Body of pancreas (tissue), 4 donors: ENCODE measurements at regions not wholly inside any gene's neighbourhood (a gene's known extent, or its start where the extent isn't known, plus 50 kb on each side); places are given as distances from the start of the nearest gene placed in this dataset.

ENCODE experiments used
- ATAC-seq: fragments of 150-250 bp; one replicate; pipeline ENCODE4 v1.9.1; 2016
- DNase-seq, 4 donors: peaks; one replicate each; pipeline ENCODE4 v3.0.0-alpha.2; 2019
- H3K27ac ChIP-seq, 4 donors: fragments of 200-600 bp; sonication (generic); 1 replicate in 3 of 4; 2 replicates in 1 of 4; pipeline versions ENCODE4 v1.5.1 to v1.6.1; 2016 to 2019; ENCODE audit warnings: mild to moderate bottlenecking in 1 of 4, mixed read lengths in 1 of 4, moderate library complexity in 1 of 4
- H3K27me3 ChIP-seq, 2 donors: fragments of 200-600 bp; sonication (generic); one replicate each; pipeline ENCODE4 v1.6.0; 2016; ENCODE audit warnings: mild to moderate bottlenecking in 1 of 2
- H3K36me3 ChIP-seq, 2 donors: fragments of 200-600 bp; sonication (generic); replicated peaks in 1 of 2; 2 replicates each; pipeline ENCODE4 v1.5.1; 2016; ENCODE audit warnings: low read depth in 2 of 2; ENCODE audit not compliant: insufficient read depth in 1 of 2
- H3K4me1 ChIP-seq: fragments of 200-600 bp; sonication (generic); one replicate; pipeline ENCODE4 v1.6.0; 2016
- H3K4me3 ChIP-seq, 2 donors: fragments of 200-600 bp; sonication (generic); 1 replicate in 1 of 2; 2 replicates in 1 of 2; pipeline ENCODE4 v1.5.1; 2016 to 2019
- H3K9me3 ChIP-seq, 3 donors: fragments of 200-600 bp; sonication (generic); 1 replicate in 2 of 3; 2 replicates in 1 of 3; pipeline ENCODE4 v1.5.1; 2016
- POLR2A ChIP-seq, 3 donors: fragments of 450-650 bp; IDR thresholded peaks; one replicate each; pipeline ENCODE4 v1.6.1; 2016; ENCODE audit warnings: antibody characterized with exemption in 3 of 3, mild to moderate bottlenecking in 2 of 3
- WGBS, 2 donors: methylation state at CpG; one replicate each; pipeline ENCODE4 v1.1.5; 2017; 5-methylcytosine and 5-hydroxymethylcytosine counted together
- intact Hi-C: fragments of 100-400 bp; cut with DNase I; formaldehyde crosslinking; loops from one replicate; pipeline ENCODE4 v1.15.1; 2023
- TF ChIP-seq, protein P1 (sequence below), 7 experiments: fragments of 450-650 bp in 4 of 7; fragments of 200-600 bp in 3 of 7; sonication (generic) in 3 of 7; IDR thresholded peaks; one replicate each; pipeline ENCODE4 v1.5.1; 2016 to 2019; ENCODE audit warnings: antibody characterized with exemption in 7 of 7

DNA sequence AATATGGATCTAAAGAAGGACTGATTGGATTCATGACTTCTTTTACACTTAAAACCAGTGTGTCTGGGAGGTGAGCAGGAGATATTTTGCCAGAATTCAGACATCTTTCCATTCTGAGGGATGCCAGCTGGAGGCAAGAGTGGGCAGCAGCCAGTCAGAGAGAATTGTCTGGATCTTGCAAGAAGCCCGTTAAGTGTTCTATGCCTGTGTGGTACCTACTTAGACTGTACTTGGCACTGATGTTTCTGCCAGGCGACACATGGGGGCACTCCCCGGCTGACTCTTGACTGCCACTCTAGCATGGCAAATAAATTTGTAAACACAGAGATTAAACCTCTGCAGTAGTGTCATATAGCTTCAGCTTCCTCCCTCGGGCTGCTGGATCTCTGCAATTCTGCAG is 247.7 kb downstream of the UTP18 start:
- H3K36me3 ChIP-seq: no peaks in the 10 kb centered on the region
- DNase-seq: no peak
- TF ChIP-seq POLR2A (IDR thresholded peaks at IDR 0.05): no peak
- TF ChIP-seq, protein P1, sequence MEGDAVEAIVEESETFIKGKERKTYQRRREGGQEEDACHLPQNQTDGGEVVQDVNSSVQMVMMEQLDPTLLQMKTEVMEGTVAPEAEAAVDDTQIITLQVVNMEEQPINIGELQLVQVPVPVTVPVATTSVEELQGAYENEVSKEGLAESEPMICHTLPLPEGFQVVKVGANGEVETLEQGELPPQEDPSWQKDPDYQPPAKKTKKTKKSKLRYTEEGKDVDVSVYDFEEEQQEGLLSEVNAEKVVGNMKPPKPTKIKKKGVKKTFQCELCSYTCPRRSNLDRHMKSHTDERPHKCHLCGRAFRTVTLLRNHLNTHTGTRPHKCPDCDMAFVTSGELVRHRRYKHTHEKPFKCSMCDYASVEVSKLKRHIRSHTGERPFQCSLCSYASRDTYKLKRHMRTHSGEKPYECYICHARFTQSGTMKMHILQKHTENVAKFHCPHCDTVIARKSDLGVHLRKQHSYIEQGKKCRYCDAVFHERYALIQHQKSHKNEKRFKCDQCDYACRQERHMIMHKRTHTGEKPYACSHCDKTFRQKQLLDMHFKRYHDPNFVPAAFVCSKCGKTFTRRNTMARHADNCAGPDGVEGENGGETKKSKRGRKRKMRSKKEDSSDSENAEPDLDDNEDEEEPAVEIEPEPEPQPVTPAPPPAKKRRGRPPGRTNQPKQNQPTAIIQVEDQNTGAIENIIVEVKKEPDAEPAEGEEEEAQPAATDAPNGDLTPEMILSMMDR (IDR thresholded peaks at IDR 0.05): no peak
- H3K4me1 ChIP-seq: peaks cover 12% of the 10 kb centered on the region
- H3K9me3 ChIP-seq: no peaks in the 10 kb centered on the region
- no peak overlapping the region for H3K27ac ChIP-seq
- H3K4me3 ChIP-seq: no peak overlapping the region
- ATAC-seq: no peak
- WGBS, 2 donors: 64 to 90% methylated on average over 4 of the region's 4 CpGs
- intact Hi-C loops: no loop called here
- H3K27me3 ChIP-seq: no peaks in the 10 kb centered on the region

DNA sequence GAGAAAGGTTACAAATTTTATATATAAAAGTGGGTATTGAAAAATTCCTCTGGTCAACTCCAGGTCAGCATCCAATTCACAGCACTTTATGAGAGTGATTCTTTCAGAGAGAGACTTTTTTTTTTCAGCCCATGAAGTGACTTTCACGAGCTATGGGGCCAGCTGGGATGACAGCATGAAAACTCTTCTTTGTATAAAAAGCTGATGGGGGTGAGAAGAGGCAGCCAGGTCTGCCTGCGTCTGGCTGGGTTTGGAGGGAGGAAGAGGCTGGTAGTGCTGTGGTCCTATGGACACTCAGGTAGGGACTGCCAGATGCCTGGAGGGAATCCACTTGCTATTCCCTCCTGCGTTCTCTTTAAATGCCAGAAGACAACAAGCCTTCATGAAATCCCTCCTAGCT is 250.6 kb downstream of the UTP18 start:
- no peaks in the 10 kb centered on the region for H3K4me1 ChIP-seq
- H3K36me3 ChIP-seq: no peaks in the 10 kb centered on the region
- ATAC-seq (no peak), DNase-seq (no peak)
- no peak overlapping the region for H3K27ac ChIP-seq
- H3K27me3 ChIP-seq: no peaks in the 10 kb centered on the region
- TF ChIP-seq, protein P1 (IDR thresholded peaks at IDR 0.05): no peak
- TF ChIP-seq POLR2A (IDR thresholded peaks at IDR 0.05): no peak
- 80 to 92% methylated on average over 3 of the region's 3 CpGs for WGBS, 2 donors
- no peak overlapping the region for H3K4me3 ChIP-seq
- intact Hi-C loops: no loop called here
- no peaks in the 10 kb centered on the region for H3K9me3 ChIP-seq

DNA sequence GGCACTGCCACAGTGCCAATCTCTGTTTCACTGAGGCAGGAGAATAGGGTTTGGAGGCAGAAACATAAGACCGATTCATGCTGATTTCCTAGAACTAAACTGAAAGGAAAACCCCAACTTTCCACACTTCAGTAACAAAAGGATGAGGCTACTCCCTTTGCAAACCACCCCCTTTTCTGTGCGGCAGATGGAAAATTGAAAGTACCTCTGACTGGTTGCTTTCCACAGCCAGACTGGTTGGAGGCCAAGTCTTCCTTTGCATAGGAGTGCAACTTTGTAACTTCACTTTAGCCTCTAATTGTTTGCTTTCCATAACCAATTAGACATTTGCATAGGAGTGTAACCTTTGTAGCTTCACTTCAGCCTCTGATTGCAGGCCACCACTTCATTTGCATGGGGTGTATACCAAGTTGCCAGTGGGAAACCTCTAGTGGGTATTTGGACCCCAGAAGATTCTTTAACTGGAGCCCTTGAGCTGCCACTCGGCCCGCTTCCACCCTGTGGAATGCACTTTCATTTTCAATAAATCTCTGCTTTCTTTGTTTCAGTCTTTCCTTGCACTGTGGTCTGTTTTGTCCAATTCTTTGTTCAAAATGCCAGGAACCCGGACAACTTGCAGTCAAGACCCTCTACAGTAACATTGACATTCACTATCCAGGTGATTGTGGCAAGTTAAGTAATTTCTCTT is 252.0 kb downstream of the UTP18 start:
- Histone ChIP-seq H3K36me3 (no peaks in the 10 kb centered on the region), H3K27ac (no peak overlapping the region), H3K4me1 (no peaks in the 10 kb centered on the region), H3K9me3 (no peaks in the 10 kb centered on the region), H3K27me3 (no peaks in the 10 kb centered on the region), H3K4me3 (no peak overlapping the region)
- ATAC-seq (no peak), DNase-seq (no peak)
- TF ChIP-seq POLR2A (IDR thresholded peaks at IDR 0.05): no peak
- TF ChIP-seq, protein P1 (IDR thresholded peaks at IDR 0.05): no peak
- 85 to 87% methylated on average over 5 of the region's 5 CpGs for WGBS, 2 donors
- intact Hi-C loops: no loop called here

DNA sequence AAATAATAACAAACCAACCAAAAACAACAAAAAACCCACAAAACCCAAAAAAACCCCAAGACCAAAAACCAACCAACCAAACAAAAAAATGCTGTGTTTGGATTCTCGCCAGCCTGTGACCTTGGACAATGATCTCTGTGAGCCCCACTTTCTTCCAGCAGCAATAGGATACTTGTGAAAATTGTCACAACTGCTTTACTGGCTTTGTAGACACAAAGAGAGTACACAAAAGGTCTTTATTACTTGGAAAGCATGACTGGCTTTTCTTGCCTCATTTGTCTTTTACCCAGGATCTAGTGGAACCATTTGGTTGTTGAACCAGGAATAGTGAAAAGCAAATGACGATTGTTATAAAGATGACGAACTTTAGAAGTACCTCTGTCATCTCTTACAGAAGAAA is 256.6 kb downstream of the UTP18 start:
- Histone ChIP-seq H3K4me1 (no peaks in the 10 kb centered on the region), H3K4me3 (no peak overlapping the region), H3K9me3 (no peaks in the 10 kb centered on the region), H3K27ac (no peak overlapping the region), H3K27me3 (no peaks in the 10 kb centered on the region), H3K36me3 (no peaks in the 10 kb centered on the region)
- 30 to 45% methylated on average over 3 of the region's 3 CpGs for WGBS, 2 donors
- TF ChIP-seq, protein P1 (IDR thresholded peaks at IDR 0.05): no peak
- no peak for TF ChIP-seq POLR2A (IDR thresholded peaks at IDR 0.05)
- ATAC-seq: no peak
- no peak for DNase-seq
- intact Hi-C loops: no loop called here

DNA sequence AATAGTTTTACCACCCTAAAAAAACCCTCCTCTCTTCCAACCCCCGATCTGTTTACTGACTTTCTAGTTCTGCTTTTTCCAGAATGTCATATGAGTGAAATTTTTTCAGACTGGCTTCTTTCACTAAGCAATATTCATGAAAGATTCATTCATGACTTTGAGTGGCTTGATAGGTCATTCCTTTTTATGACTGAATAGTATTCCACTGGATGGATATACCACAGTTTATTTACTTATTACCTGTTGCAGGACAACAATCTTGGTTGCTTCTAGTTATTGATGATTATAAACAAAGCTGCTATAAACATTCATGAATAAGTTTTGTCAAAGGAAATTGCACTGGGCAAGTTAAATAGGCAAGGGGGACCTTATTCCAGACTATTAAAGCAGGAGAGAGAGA is 264.2 kb downstream of the UTP18 start:
- H3K27me3 ChIP-seq: no peaks in the 10 kb centered on the region
- TF ChIP-seq, protein P1 (IDR thresholded peaks at IDR 0.05): no peak
- no peaks in the 10 kb centered on the region for H3K36me3 ChIP-seq
- WGBS, 2 donors: 65 to 91% methylated on average over 1 of the region's 1 CpG
- no peak for ATAC-seq
- intact Hi-C loops: no loop called here
- H3K9me3 ChIP-seq: no peaks in the 10 kb centered on the region
- no peak for DNase-seq
- no peaks in the 10 kb centered on the region for H3K4me1 ChIP-seq
- no peak overlapping the region for H3K27ac ChIP-seq
- no peak overlapping the region for H3K4me3 ChIP-seq
